ENCODE measurements at regions not wholly inside any gene's neighbourhood (a gene's known extent, or its start where the extent isn't known, plus 50 kb on each side); places are given as distances from the start of the nearest gene placed in this dataset.

GRCh38 chr6:28774292-28775051 lies 149.3 kb downstream of the TRIM27 start:
- no peak for DNase-seq
- peaks cover 0 to 1% (median 0%) of the 10 kb centered on the region in 11 donors for H3K9me3 ChIP-seq
- no peak for TF ChIP-seq CTCF (IDR thresholded peaks at IDR 0.05)
- H3K27ac ChIP-seq, result no peak overlapping the region
- no peaks in the 10 kb centered on the region for H3K36me3 ChIP-seq
- intact Hi-C loops (cut with DNase I), result no loop called here
- WGBS, 2 donors, result 4 to 7% methylated on average over 23 of the region's 23 CpGs
- H3K27me3 ChIP-seq, result peaks cover 34 to 100% (median 100%) of the 10 kb centered on the region in 7 donors
- no peaks in the 10 kb centered on the region for H3K4me1 ChIP-seq
- no peak for ATAC-seq
- no peak overlapping the region for H3K4me3 ChIP-seq

- DNase-seq, result no peak
- intact Hi-C loops (cut with DNase I), result no loop called here
- 1 to 2% methylated on average over 12 of the region's 12 CpGs for WGBS, 2 donors
- ATAC-seq, result no peak
- Histone ChIP-seq H3K27ac (no peak overlapping the region), H3K36me3 (no peaks in the 10 kb centered on the region), H3K27me3 (peaks cover 34 to 100% (median 100%) of the 10 kb centered on the region in 7 donors), H3K4me3 (no peak overlapping the region), H3K4me1 (no peaks in the 10 kb centered on the region), H3K9me3 (peaks cover 0 to 1% (median 0%) of the 10 kb centered on the region in 11 donors)
- TF ChIP-seq CTCF (IDR thresholded peaks at IDR 0.05), result no peak
Measured at GRCh38 chr6:28775052-28775376, 148.8 kb downstream of the TRIM27 start.

GRCh38 chr6:28775405-28776129 lies 148.2 kb downstream of the TRIM27 start:
- ATAC-seq (no peak), DNase-seq (no peak)
- intact Hi-C loops (cut with DNase I), result no loop called here
- Histone ChIP-seq H3K9me3 (peaks cover 0 to 1% (median 0%) of the 10 kb centered on the region in 11 donors), H3K27ac (no peak overlapping the region), H3K4me3 (no peak overlapping the region), H3K27me3 (peaks cover 35 to 100% (median 100%) of the 10 kb centered on the region in 7 donors), H3K4me1 (no peaks in the 10 kb centered on the region), H3K36me3 (no peaks in the 10 kb centered on the region)
- WGBS, 2 donors, result 1% methylated on average over 39 of the region's 39 CpGs
- TF ChIP-seq CTCF (IDR thresholded peaks at IDR 0.05), result no peak

GRCh38 chr6:28776269-28777146 lies 147.3 kb downstream of the TRIM27 start:
- TF ChIP-seq CTCF (IDR thresholded peaks at IDR 0.05), result no peak
- intact Hi-C loops (cut with DNase I), result no loop called here
- Histone ChIP-seq H3K4me3 (no peak overlapping the region), H3K27me3 (peaks cover 36 to 100% (median 100%) of the 10 kb centered on the region in 7 donors), H3K9me3 (peaks cover 0 to 1% (median 0%) of the 10 kb centered on the region in 11 donors), H3K36me3 (no peaks in the 10 kb centered on the region), H3K27ac (no peak overlapping the region), H3K4me1 (no peaks in the 10 kb centered on the region)
- no peak for ATAC-seq
- DNase-seq, result no peak
- WGBS, 2 donors, result 1 to 2% methylated on average over 17 of the region's 17 CpGs

Measured in heart right ventricle (tissue), 16 donors.